Stimulated activated CD8-positive, alpha-beta memory T cell treated with anti-CD3 and anti-CD28 coated beads, Interleukin-2, amount 100 ng/mL, for 48 hours (primary cell): ENCODE measurements at regions not wholly inside any gene's neighbourhood (a gene's known extent, or its start where the extent isn't known, plus 50 kb on each side); places are given as distances from the start of the nearest gene placed in this dataset.
A peak's percentile ranks its signal among the peaks of the same experiment; 100 is the strongest.

ENCODE experiments used
- DNase-seq, 2 donors: peaks; one replicate each; pipeline ENCODE4 v3.0.0-alpha.2; 2020; ENCODE audit warnings: low read depth in 2 of 2

GRCh38 chr6:98717322-98717877, 117.0 kb upstream of the POU3F2 start:
- no peak for DNase-seq

- no peak for DNase-seq
These were observed 116.4 kb upstream of the POU3F2 start for GRCh38 chr6:98717988-98718387.

- no peak for DNase-seq
These were observed 109.8 kb upstream of the POU3F2 start for GRCh38 chr6:98724537-98724936.

- DNase-seq: no peak
These were observed 87.1 kb upstream of the POU3F2 start for GRCh38 chr6:98747273-98747672.

GRCh38 chr6:98747960-98748359, 86.4 kb upstream of the POU3F2 start:
- DNase-seq: no peak

GRCh38 chr6:98759459-98759858, 74.9 kb upstream of the POU3F2 start:
- no peak for DNase-seq

GRCh38 chr6:98764373-98764911, 69.9 kb upstream of the POU3F2 start:
- DNase-seq: no peak

- peak in 1 of 2 donors; percentile 0 for DNase-seq
These were observed 64.8 kb upstream of the POU3F2 start for GRCh38 chr6:98769546-98769945.

GRCh38 chr6:98775205-98775604, 59.2 kb upstream of the POU3F2 start:
- no peak for DNase-seq

- no peak for DNase-seq
These were observed 56.6 kb upstream of the POU3F2 start for GRCh38 chr6:98777762-98778161.

- DNase-seq: no peak
These were observed 54.8 kb upstream of the POU3F2 start for GRCh38 chr6:98779618-98780017.

GRCh38 chr6:98782772-98783171, 51.6 kb upstream of the POU3F2 start:
- no peak for DNase-seq

GRCh38 chr6:98783578-98783977, 50.8 kb upstream of the POU3F2 start:
- DNase-seq: no peak
